GM19239 (cell line): ENCODE measurements at regions not wholly inside any gene's neighbourhood (a gene's known extent, or its start where the extent isn't known, plus 50 kb on each side); places are given as distances from the start of the nearest gene placed in this dataset.

Experiments
- DNase-seq: peaks from one replicate; pipeline ENCODE4 v3.0.0; 2011; ENCODE audit warnings: low spot score; ENCODE audit not compliant: insufficient read length
- FAIRE-seq: peaks from 2 replicates; lab custom pipeline; 2011; peaks lifted over from hg19 to GRCh38; lab: Jason Lieb, UNC

DNA sequence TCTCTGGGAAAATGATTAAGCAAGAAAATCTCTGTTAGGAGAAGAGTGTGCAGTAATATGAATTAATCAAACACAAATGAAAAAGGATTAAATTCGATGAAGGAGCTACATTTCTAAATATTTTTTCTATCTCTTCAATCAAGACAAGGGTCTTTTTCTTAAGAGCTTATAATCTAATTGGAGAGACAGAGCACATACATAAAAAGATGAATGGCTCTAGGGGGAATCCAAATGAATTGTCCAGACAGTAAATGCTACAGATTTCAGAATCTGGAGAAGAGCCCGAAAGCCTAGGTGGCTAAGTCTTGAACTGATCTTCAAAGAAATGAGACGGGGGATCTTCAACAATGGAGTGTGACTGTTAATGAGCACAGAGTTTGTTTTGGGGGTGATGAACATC lies 723.6 kb downstream of the UTRN start:
- no peak for FAIRE-seq

DNA sequence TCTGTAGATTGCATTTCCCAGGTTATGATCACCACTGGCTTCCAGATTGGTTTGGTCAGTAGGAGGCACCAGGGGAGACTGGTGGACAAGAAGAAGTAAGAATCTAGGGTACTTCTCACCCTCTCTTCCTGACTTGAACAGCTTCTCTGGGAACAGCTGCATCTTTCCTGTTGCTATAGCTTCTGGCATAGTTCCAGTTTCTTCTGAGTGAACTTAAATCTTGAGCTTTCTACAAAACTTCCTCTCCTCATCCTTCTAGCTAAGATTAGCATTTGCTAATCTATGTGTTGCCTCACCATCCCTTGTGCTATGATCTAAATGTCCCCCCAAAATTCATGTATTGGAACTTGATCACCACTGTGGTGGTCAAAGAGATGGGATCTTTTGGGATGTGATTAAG lies 724.6 kb downstream of the UTRN start:
- DNase-seq = no peak
- FAIRE-seq = no peak

More for the DNA sequence above, 723.6 kb downstream of the UTRN start:
- no peak for DNase-seq

DNA sequence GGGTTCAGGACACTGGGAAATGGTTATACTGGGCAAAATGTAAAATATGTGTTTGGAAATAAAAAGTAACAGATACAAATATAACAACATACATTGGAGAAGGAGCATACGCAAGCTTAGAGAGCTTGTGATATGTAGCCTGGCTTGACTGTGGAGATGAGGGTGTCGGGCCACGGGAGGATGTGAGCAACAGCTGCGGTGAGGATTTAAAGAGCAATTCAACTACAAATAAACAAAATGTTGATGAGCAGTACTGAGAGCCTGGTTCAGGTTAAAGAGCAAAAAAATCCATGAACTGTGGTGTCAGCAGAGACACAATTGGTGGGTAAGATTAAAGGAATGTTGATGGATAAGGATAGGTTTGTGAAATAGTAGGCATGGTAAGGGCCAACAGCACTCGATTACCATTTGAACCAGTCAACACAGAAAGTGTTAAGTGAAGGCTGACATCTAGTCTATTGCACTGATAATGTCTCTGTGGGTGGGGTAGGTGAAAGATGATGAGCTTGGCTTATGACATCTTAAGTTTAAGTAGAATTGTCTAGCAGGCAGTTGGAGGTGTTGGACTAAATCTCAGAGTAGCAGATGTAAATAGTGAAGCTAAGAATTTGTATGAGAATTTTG lies 723.2 kb downstream of the EPM2A start:
- FAIRE-seq (no peak), DNase-seq (no peak)

DNA sequence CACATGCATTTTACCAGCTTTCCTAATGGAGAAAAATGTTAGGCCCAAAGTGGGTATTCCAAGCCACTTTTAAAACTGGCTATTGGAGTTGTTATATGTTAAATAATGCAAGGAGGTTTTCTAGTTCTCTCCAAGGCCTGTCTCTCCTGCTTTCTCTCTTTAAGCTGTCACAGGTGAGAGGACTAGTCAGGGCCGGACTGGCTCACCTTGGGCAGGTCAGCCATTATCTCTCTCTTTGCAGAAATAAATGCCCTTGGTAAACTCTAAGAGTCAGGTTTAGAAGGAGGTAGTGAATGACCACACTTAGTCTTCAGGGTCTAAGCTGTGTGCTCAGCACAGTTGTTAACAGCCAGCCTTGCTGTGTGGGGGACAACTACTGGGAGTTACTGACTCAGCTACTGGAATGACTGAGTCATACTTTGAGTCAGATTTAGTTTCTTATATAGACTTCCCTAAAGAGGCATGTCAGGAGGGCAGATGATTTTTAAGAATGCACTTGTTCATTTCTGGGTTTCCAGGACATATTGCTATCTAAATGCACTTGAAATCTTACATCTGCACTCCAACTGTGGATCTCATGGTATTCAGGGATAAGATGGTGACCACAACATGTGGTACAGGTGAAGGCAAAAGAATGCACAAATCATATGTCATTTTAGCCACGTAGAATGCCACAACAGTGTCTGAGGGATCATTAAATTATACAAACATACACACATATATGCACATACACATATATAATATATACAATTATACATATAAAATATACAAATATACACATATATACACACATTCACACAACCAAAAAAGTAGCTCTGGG lies 719.4 kb downstream of the EPM2A start:
- FAIRE-seq = no peak
- no peak for DNase-seq

DNA sequence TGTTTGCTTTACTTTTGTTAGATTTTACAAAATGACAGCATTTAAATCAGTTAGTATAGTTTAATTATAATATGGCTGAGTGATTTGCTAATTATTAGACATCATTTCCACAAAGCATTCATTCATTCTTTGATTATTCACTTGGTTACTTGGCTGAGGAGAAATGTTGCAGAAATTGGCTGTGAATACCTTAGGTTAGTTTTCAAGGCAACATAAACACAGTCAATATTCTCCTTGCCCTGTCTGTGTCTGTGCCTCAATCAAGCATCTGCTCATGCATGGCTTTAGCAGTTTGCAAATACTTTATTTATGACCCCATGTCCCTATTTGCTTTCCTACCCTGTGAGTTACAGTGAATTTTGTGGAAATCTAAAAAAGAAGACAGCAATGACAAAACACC lies 718.3 kb downstream of the EPM2A start:
- DNase-seq (no peak), FAIRE-seq (no peak)

DNA sequence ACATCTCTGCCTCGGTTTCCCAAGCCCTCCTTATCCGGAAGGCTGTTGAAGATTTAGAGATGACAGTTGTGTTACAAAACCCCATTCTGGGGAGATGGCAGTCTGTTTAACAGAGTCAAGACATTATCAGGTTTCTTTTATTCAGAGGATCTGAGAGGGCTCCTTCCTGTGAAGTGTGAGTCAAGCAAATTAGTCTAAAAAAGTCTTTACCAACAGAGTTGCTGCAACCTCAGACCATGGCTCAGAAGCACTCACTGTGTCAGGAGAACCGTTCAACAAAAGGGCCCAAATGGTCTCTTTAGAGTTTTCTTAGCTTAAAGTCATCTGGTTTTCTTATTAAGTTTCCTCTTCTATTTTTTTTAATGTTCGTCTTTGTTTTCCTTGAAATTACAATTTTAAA lies 717.8 kb downstream of the EPM2A start:
- no peak for FAIRE-seq
- DNase-seq = no peak

DNA sequence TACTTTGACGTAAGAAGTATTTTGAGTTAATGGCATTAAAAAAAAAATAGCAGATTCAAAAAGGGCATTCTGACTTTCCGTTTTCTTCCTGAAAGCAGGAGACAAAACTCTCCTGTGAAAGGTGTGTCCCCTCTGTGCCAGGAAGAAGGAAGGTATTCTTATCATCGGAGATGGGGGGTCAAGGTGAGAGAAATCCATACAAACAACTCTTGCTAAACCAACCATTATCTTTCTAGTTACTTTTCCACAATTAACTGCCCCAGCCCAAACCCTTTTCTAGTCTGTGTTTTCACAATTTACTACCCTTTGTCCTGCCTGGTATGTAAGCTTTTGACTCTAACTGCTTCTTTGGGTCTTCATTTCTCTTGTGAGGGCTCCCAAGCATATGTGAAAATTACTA lies 717.3 kb downstream of the EPM2A start:
- no peak for DNase-seq
- no peak for FAIRE-seq

DNA sequence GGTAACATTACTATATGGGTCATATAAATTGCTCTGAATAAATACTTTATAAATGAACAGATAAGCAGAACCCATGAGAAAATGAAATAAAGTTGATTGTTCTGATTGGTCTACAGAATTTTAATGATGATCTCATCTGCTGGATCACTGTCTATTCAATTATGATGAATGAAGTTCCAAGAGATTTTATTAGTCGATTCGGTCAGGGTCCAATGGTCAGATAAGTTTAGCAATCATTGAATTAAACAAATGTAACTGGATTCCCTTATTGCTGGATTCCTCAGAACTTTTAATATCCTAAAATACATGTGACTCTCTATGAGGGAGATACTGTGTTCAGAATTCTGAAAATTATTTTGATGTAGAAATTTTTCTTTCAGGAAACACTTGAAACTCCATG lies 715.2 kb downstream of the EPM2A start:
- no peak for DNase-seq
- no peak for FAIRE-seq

DNA sequence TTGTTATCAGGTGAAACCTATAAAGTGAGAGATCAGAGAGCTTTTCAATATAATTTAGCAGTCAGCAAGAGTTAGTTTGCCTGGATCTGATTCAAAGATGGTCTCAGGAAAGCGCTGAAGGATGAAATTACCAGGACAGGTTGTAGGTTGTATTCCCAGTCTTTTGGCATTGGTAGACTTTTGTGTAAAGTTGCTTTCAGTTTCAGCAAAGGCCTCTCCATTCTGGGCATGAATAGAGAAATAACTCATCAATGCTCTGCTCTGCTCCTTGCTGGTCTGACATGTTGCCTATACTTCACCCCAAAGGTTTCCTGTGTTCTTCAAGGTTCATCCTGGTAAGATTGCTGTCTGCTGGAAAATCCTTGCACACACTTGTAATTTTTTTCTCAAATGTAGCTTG lies 714.8 kb downstream of the EPM2A start:
- FAIRE-seq (no peak), DNase-seq (no peak)

DNA sequence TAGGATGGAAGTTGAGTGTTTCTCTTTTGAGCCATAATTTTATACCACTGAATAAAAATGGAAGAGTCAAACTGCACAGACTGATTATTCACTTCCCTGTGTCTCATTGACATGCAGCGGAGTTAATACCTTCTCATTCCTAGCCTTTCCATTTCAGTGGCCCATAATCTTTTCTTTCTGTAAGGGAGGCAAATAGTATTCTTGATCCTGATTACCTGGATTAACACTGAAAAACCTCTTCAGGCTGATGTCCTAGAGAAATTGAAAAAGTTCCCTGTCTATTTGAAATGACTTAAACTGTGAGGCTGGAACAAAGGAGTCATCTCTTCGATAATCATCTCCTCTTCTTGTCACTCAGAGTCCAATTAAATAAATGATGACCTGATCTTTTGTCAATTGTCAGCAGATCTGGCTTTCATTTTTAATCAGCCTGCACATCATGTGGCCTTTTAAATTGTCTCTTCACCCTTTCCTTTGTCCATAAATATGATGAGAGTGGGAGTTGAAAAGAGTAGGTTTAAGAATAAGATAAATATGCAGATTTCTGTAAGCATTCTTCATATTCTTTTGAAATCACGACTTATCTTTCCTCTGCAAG lies 713.0 kb downstream of the EPM2A start:
- DNase-seq (no peak), FAIRE-seq (no peak)

DNA sequence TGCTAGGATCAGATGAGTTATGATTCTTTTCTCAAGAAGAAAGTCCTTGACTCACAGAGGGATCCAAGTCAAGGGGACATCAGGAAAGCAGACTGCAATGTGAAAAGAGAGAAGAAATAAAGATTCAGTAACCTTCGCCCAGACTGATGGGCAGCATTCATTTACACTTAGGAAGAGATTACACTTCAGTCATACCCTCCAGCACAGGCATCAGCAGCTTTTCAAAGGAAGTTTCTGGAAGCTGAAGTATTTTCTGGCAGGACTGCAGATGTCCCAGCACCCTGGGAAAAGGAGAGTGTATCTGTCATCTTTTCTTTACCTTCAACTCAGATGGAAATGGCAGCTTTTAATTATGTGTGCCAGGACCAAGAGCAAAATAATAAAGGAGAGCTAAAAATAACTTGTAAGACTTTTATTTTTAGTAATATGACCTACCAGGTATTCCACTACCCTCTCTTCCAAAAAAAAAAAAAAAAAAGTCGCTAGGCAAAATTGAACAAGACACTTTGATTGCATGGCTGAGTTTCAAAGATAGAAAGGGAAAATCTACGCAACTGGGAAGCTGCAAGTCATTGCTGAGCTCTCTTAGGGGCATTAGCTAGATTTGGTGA lies 712.1 kb downstream of the EPM2A start:
- DNase-seq = no peak
- no peak for FAIRE-seq

DNA sequence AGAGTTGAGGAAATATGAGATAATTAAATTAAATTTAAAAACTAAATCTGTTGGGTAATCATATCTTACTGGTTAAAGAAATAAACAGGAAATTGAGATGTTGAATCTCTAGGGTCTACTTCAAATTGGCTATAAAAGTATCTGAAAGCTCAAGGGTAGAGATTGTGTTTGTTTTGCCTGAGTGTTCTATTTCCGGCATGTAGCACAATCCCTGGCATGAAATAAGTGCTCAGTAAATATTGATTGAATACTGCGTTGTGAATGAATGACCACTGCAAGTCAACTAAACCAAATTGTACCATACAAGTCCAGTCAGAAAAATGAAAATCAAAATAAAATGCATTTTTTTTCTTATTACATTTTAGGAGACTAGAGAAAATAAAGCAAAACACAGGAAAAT lies 709.8 kb downstream of the EPM2A start:
- DNase-seq = no peak
- no peak for FAIRE-seq

DNA sequence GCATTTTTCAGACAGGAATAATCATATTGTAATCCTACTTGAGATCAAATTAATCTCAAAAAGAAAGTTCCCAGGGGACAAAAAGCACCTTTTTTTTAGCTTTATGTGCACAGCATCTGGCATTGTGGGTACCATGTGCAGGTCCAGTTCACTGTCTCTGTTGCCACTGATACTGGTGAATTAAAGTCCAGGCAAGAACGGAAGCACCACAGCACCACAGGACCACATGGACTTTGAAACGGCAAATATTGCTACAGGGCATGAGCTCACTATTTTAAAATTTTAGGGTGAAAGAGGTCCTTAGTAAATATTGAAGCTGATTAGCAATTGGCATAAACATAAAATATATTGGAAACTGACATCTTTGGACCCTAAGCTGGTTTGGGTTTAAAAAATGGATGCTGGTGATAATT lies 709.0 kb downstream of the EPM2A start:
- DNase-seq = no peak
- FAIRE-seq = no peak

DNA sequence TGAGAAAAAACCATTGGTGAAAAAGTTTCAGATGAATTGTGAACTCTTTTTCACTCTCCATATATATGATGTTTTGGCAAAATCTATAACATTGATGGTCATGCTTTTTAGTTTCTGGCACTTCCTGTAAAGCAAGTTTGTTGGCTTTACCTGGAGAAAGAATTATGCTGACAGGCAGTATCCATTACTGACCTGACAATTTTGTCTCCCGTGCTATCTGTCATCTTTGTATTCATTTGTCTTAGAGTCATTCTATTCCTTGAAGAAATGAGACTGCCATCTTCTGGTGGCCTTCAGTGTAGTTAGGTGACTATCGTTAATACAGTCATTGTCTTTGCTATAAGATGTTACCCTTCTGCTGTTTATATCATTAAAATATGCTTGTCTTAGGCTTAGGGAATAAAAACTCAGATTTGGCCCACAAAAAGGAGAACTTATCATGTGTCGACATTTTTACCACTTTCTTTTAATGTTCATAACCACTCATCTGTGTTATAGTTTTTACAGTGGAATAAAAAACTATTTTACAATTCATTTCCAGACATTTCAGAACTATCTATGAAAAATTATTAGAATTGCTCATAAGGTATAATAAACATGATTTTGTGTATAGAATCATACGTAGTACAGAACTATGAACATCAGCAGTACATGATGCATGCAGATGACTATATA lies 707.0 kb downstream of the EPM2A start:
- DNase-seq (no peak), FAIRE-seq (peak; percentile 82)

DNA sequence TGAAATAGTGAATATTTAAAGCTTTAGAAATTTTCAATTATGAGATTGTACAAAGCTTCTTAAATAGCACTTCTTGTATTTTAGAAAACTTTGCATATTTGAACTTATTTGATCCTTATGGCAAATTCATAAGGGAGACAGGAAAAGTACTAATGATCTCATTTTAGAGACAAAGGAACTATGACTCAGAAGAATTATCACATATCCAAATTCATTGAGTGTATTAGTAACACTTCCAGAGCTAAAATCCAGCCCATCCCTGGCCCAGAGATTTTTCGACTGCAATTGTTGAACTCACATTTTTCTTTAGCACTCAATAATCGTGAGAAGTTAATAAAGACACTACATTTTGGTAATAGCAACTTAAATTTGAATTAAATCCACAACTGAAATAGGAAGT lies 704.3 kb downstream of the EPM2A start:
- no peak for DNase-seq
- FAIRE-seq = no peak

DNA sequence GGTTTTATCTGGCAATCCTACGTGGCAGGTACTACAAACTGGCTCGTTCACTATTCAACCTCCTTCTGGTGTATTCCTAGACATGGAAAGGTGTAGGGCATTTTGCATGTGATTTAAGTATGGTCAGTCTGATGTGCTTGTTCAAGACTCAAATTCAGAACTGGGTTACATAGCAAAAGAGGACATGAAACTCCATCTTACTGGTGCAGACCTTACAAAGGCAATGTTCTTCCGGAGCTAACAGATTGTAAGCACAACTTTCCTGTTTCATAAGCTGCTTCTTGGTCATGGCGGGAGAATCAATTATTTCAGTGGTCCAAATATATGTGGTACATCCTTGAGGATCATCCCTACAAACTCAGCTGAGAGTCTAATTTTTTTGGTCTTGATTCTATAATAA lies 703.4 kb downstream of the EPM2A start:
- DNase-seq (no peak), FAIRE-seq (peak; percentile 57)

DNA sequence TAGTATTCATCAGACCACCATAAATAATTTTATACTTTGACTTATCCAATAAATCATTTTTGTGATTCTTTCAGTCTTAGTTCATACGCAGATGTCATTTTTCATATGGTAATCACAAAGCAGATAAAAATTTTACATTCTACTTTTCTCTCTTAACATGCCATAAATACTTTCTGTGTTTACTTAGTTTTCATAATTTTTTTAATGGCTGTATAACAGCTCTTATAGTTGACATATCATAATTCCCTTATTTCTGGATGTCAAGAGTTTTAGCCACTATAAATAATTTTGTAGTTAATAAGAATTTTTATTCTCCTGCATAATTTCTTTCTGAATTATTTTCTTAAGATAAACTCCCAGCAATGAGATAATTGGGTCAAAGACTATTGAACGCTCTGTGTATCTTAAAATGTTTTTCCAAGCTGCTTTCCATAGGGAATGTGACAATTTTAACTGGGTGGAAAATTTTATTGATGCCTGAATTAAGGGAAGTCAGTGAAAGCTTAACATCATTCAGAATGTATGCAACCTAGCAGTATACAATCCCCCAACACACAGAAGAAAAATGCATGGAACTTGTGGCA lies 702.7 kb downstream of the EPM2A start:
- DNase-seq (no peak), FAIRE-seq (no peak)

DNA sequence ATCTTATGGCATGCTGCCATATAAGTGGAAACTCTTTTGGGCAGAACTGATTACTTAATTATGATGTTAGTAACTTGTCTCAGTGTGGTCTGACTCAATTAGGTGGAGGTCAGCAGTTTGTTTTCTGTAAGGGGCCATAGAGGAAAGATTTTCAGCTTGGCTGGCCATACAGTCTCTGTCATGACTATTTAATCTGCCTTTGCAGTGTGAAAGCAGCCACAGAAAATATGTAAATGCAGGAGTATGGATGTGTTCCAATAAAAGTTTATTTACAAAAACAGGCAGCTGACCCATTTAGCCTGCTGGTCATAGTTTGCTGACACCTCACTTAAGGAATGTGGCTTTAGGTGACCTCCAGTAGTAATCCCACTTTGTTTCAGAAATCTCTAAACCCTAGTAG lies 700.7 kb downstream of the EPM2A start:
- DNase-seq (no peak), FAIRE-seq (no peak)

DNA sequence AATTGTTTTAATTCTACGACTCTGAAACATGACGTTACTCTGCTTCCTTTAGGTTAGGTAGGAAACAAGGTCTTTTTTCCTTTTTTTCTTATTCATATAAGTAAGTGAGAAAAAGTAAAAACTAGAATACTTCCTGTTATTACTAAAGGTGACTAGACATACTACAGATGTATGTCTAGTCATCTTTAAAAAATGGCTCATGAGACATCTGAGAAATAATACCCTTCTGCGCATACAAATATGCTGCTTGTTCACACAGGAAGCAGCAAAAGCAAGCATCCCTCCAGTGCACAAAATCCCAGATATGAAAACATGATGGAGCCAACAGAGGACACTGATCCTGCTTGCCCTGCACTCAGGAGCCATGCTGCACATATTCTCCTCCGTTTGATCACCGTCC lies 699.1 kb downstream of the EPM2A start:
- DNase-seq (no peak), FAIRE-seq (no peak)

DNA sequence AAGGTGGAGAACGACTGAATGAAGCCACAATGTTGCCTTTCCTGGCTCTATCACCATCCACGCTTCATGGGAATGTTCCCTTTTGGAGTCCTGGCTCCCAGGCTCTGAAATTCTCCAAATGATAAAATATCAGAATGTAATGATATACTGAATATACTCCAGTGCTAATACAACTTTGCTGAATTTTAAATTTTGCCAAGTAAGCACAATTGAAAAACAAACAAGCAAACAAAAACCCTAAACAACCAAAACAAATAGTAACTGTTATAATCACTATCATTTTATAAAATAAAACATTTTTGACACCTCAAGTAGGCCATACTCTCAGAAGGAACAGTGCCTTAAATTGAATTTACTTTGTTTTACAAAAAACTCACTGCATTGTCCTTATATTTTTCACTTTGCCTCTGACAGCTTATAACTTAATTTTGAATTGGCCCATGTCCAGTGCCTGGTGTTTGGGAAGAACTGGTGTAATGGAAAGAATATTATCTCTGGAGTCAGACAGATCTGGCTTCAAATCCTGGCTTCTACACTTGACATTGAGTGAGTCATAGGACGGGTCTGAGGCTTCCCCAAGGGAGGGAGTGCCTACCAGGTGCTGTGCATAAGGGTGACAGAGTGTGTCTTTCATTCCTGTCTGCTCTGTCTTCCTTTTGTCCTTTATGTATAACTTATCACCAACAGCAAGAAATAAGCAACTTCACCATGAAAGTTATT lies 698.3 kb downstream of the EPM2A start:
- DNase-seq = no peak

More for the DNA sequence above, 698.3 kb downstream of the EPM2A start:
- no peak for FAIRE-seq
